SU-DHL-6 (cell line): ENCODE measurements at regions not wholly inside any gene's neighbourhood (a gene's known extent, or its start where the extent isn't known, plus 50 kb on each side); places are given as distances from the start of the nearest gene placed in this dataset.

Source experiments
- H2AFZ ChIP-seq: fragments of 200-600 bp; sonication (generic); 2 replicates; pipeline ENCODE4 v1.6.1; 2014; ENCODE audit warnings: low read depth, mild to moderate bottlenecking, moderate library complexity, mixed read lengths, antibody characterized with exemption, low read length; ENCODE audit not compliant: severe bottlenecking
- H3F3A ChIP-seq: fragments of 200-600 bp; shearing (Covaris generic); 2 replicates; pipeline ENCODE4 v1.6.0; 2016; ENCODE audit warnings: antibody characterized with exemption, mild to moderate bottlenecking; ENCODE audit not compliant: insufficient read depth
- H3K27ac ChIP-seq: fragments of 200-600 bp; sonication (generic); 2 replicates; pipeline ENCODE4 v1.5.1; 2016; ENCODE audit warnings: low read depth, mild to moderate bottlenecking, low read length, moderate library complexity, mixed read lengths
- H3K27me3 ChIP-seq: fragments of 200-600 bp; sonication (generic), shearing (Covaris generic); 2 replicates; pipeline ENCODE4 v1.6.0; 2014; ENCODE audit warnings: mild to moderate bottlenecking, low read length
- H3K36me3 ChIP-seq: fragments of 200-600 bp; sonication (generic); 2 replicates; pipeline ENCODE4 v1.6.1; 2014; ENCODE audit warnings: mild to moderate bottlenecking, low read length, mixed read lengths
- H3K4me2 ChIP-seq: fragments of 300-600, 200-600 bp; shearing (Covaris generic), sonication (generic); 2 replicates; pipeline ENCODE4 v1.6.0; 2014; ENCODE audit warnings: low read length, low read depth, mild to moderate bottlenecking; ENCODE audit not compliant: poor library complexity, severe bottlenecking
- H3K4me3 ChIP-seq: fragments of 200-600 bp; sonication (generic); 2 replicates; pipeline ENCODE4 v1.5.1; 2014; ENCODE audit warnings: antibody characterized with exemption, low read length, mild to moderate bottlenecking, mixed read lengths; ENCODE audit not compliant: insufficient read depth, poor library complexity, severe bottlenecking
- H3K79me2 ChIP-seq: fragments of 200-600 bp; sonication (generic); 2 replicates; pipeline ENCODE4 v1.6.1; 2014; ENCODE audit warnings: mild to moderate bottlenecking, low read length, moderate library complexity; ENCODE audit not compliant: insufficient read depth
- H3K9ac ChIP-seq: fragments of 200-600 bp; sonication (generic); 2 replicates; pipeline ENCODE4 v1.7.0; 2014; ENCODE audit warnings: mild to moderate bottlenecking, low read length
- H3K9me2 ChIP-seq: fragments of 200-600 bp; sonication (generic); replicated peaks from 2 replicates; pipeline ENCODE4 v1.6.1; 2014; ENCODE audit warnings: low read length; ENCODE audit not compliant: insufficient read depth
- H3K9me3 ChIP-seq: fragments of 200-600 bp; sonication (generic); 2 replicates; pipeline ENCODE4 v1.6.1; 2014; ENCODE audit warnings: low read length, mixed read lengths; ENCODE audit not compliant: insufficient read depth
- H4K20me1 ChIP-seq: fragments of 200-600 bp; sonication (generic); 2 replicates; pipeline ENCODE4 v1.6.1; 2014; ENCODE audit warnings: low read depth, mild to moderate bottlenecking, antibody characterized with exemption, low read length, moderate library complexity, mixed read lengths
- EZH2phosphoT487 ChIP-seq: fragments of 200-600 bp; sonication (generic), shearing (Covaris generic); conservative IDR thresholded peaks from 2 replicates; pipeline ENCODE4 v1.6.1; 2018; ENCODE audit warnings: mild to moderate bottlenecking, antibody characterized with exemption, low read length, moderate library complexity, mixed read lengths
- TF ChIP-seq, protein P1 (sequence below): fragments of 200-600 bp; sonication (generic); IDR thresholded peaks from one replicate; pipeline ENCODE4 v1.5.1; 2017; ENCODE audit warnings: antibody characterized with exemption, mild to moderate bottlenecking, low read length, moderate library complexity; ENCODE audit not compliant: insufficient read depth, poor library complexity, severe bottlenecking

DNA sequence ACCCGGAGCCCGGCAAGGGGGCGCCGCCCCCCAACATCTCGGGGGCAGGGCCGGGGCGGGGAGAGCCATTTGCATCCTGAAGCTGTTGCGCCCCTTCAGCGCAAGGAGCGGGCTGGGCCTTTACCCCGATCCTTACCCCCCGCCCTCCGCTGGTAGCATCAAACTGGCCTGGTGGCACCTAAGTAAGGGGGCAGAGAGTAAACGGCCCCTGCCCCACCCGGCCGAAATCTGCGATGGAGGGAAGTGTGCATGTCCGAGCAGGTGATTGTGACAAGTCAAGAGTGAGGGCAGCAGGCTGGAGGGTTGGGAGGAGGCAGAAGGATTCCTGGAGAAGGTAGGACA lies 101.2 kb downstream of the ESM1 start:
- Histone ChIP-seq H3K4me2 (no peak overlapping the region), H4K20me1 (no peaks in the 10 kb centered on the region), H3K36me3 (no peaks in the 10 kb centered on the region), H3F3A (no peaks in the 10 kb centered on the region), H3K9me2 (no peaks in the 10 kb centered on the region), H2AFZ (no peak overlapping the region), H3K79me2 (no peaks in the 10 kb centered on the region), H3K9me3 (no peaks in the 10 kb centered on the region), H3K27ac (no peak overlapping the region), H3K9ac (no peak overlapping the region), H3K27me3 (no peaks in the 10 kb centered on the region), H3K4me3 (no peak overlapping the region)
- no peak for TF ChIP-seq EZH2phosphoT487
- TF ChIP-seq, protein P1, sequence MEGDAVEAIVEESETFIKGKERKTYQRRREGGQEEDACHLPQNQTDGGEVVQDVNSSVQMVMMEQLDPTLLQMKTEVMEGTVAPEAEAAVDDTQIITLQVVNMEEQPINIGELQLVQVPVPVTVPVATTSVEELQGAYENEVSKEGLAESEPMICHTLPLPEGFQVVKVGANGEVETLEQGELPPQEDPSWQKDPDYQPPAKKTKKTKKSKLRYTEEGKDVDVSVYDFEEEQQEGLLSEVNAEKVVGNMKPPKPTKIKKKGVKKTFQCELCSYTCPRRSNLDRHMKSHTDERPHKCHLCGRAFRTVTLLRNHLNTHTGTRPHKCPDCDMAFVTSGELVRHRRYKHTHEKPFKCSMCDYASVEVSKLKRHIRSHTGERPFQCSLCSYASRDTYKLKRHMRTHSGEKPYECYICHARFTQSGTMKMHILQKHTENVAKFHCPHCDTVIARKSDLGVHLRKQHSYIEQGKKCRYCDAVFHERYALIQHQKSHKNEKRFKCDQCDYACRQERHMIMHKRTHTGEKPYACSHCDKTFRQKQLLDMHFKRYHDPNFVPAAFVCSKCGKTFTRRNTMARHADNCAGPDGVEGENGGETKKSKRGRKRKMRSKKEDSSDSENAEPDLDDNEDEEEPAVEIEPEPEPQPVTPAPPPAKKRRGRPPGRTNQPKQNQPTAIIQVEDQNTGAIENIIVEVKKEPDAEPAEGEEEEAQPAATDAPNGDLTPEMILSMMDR: no peak

DNA sequence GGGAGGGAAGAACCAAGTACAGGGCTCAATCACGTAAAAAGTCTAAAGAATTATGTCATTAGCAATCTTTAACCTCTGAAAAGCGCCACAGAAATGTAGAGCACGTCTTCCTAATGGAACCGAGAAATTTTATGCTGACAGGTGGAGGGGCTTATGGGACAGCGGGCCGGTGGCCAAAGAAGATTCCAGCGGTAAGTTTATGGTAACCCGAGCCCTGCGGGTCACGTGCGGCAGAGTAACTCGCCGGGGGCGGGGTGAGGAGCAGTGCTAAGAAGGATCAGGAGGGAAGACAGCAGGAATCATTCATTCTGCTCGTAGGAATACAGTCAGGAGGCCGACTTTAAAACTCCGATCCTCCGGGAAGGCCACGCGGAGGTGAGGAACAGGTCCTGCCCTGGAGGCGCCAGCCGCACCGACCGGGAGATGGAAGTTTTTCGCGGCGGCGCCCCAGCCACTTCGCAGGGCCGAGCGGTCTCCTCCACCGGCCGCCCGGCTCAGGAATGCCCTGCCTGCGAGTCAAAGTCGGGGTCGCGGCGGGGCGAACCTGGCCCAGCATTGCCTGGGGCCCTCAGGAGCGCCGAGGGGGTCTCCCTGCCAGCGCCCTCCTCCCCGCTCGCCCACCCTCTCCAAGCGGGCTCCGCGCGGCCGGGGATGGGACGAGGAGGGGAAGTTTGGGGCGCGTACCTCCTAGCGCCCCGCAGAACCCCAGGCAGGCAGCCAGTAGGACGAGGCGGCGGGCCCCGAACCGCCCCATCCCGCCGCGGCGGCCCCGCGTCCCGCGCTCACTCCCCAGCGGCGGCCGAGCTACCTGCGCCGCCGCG lies 101.8 kb downstream of the ESM1 start:
- no peak overlapping the region for H2AFZ ChIP-seq
- H3K9me2 ChIP-seq: no peaks in the 10 kb centered on the region
- H3K27me3 ChIP-seq: no peaks in the 10 kb centered on the region
- no peak overlapping the region for H3K27ac ChIP-seq
- H3K4me2 ChIP-seq: no peak overlapping the region
- H3K36me3 ChIP-seq: no peaks in the 10 kb centered on the region
- H3K4me3 ChIP-seq: no peak overlapping the region
- TF ChIP-seq EZH2phosphoT487: no peak
- TF ChIP-seq, protein P1: no peak
- H4K20me1 ChIP-seq: no peaks in the 10 kb centered on the region
- H3K79me2 ChIP-seq: no peaks in the 10 kb centered on the region
- no peak overlapping the region for H3K9ac ChIP-seq
- H3F3A ChIP-seq: no peaks in the 10 kb centered on the region
- no peaks in the 10 kb centered on the region for H3K9me3 ChIP-seq

DNA sequence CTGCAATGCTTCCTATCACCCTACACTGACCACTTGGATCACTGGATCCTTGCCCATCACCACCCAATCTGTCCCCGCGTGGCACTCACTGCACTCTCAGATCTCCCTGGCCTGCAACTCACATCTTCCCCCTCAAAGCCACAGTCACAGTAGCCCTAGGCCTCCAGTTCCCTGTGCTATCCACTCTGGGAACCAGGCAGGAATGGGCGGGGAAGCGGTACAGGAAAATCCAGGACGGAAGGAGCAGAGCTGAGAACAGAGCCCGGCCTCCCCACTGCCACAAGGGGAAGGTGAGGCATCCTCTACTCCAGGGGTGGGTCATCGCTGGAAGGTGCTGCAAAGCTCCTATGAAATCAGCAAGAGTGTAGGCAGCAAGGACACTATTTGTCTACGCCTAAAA lies 102.6 kb downstream of the ESM1 start:
- H3K27ac ChIP-seq: no peak overlapping the region
- no peak overlapping the region for H3K9ac ChIP-seq
- H3K4me2 ChIP-seq: no peak overlapping the region
- H3K9me3 ChIP-seq: no peaks in the 10 kb centered on the region
- H3F3A ChIP-seq: no peaks in the 10 kb centered on the region
- H2AFZ ChIP-seq: no peak overlapping the region
- no peaks in the 10 kb centered on the region for H3K36me3 ChIP-seq
- no peak overlapping the region for H3K4me3 ChIP-seq
- H3K79me2 ChIP-seq: no peaks in the 10 kb centered on the region
- H3K9me2 ChIP-seq: no peaks in the 10 kb centered on the region
- no peak for TF ChIP-seq EZH2phosphoT487
- TF ChIP-seq, protein P1: no peak
- H4K20me1 ChIP-seq: no peaks in the 10 kb centered on the region
- H3K27me3 ChIP-seq: no peaks in the 10 kb centered on the region
